CD4-positive, alpha-beta T cell (primary cell): ENCODE measurements at regions not wholly inside any gene's neighbourhood (a gene's known extent, or its start where the extent isn't known, plus 50 kb on each side); places are given as distances from the start of the nearest gene placed in this dataset.

Experiments
- ATAC-seq: fragments of 200-7000 bp; cut with Tn5 transposase; one replicate; pipeline ENCODE4 v1.10.0; 2022; ENCODE audit warnings: mild to moderate bottlenecking; ENCODE audit not compliant: poor library complexity
- CTCF ChIA-PET: fragments of 350-600 bp; sonication (Branson Sonifier 250); formaldehyde crosslinking; loops from one replicate; lab custom pipeline; 2021; ENCODE audit warnings: antibody characterized with exemption, inconsistent platforms; lab: Charles Lee
- POLR2A ChIA-PET: fragments of 350-600 bp; sonication (Branson Sonifier 250); formaldehyde crosslinking; loops from one replicate; lab custom pipeline; 2021; ENCODE audit warnings: antibody characterized with exemption, inconsistent platforms; lab: Charles Lee
- DNase-seq, 14 experiments: peaks; one replicate each; pipeline ENCODE4 v3.0.0-alpha.2; 2013 to 2020; ENCODE audit warnings: mixed read lengths in 2 of 14
- H3K27ac ChIP-seq, 2 donors: one replicate each; pipeline versions ENCODE4 v1.5.1 to v1.7.0; 2013; ENCODE audit warnings: low read length in 2 of 2, low read depth in 1 of 2, mild to moderate bottlenecking in 1 of 2
- H3K27me3 ChIP-seq, 2 experiments: 1 replicate in 1 of 2; 2 replicates in 1 of 2; pipeline versions ENCODE4 v1.6.1 to v1.7.0; 2013; ENCODE audit warnings: low read length in 2 of 2, control low read depth in 1 of 2, mild to moderate bottlenecking in 1 of 2, moderate library complexity in 1 of 2; ENCODE audit not compliant: insufficient read depth in 2 of 2, control insufficient read depth in 1 of 2
- H3K36me3 ChIP-seq: one replicate; pipeline ENCODE4 v1.6.1; 2013; ENCODE audit warnings: low read length, control low read depth; ENCODE audit not compliant: insufficient read depth
- H3K4me1 ChIP-seq: one replicate; pipeline ENCODE4 v1.6.1; 2013; ENCODE audit warnings: low read length, control low read depth; ENCODE audit not compliant: insufficient read depth
- H3K4me3 ChIP-seq: one replicate; pipeline ENCODE4 v1.5.1; 2013; ENCODE audit warnings: mild to moderate bottlenecking, low read length, moderate library complexity
- H3K9me3 ChIP-seq, 2 experiments: 1 replicate in 1 of 2; 2 replicates in 1 of 2; pipeline versions ENCODE4 v1.6.1 to v1.7.0; 2013; ENCODE audit warnings: low read length in 2 of 2, mild to moderate bottlenecking in 2 of 2, control low read depth in 1 of 2, moderate library complexity in 1 of 2; ENCODE audit not compliant: control insufficient read depth in 1 of 2, insufficient read depth in 1 of 2
- H3K27ac Mint-ChIP-seq: one replicate; pipeline ENCODE4 v1.8.0; 2020; ENCODE audit warnings: mixed read lengths
- H3K27me3 Mint-ChIP-seq: one replicate; pipeline ENCODE4 v1.8.0; 2021; ENCODE audit warnings: mixed read lengths
- H3K36me3 Mint-ChIP-seq: one replicate; pipeline ENCODE4 v1.8.0; 2021; ENCODE audit warnings: low read depth, mixed read lengths
- H3K4me1 Mint-ChIP-seq: one replicate; pipeline ENCODE4 v1.8.0; 2021; ENCODE audit warnings: low read depth, mixed read lengths
- H3K4me3 Mint-ChIP-seq: one replicate; pipeline ENCODE4 v1.8.0; 2020; ENCODE audit warnings: mild to moderate bottlenecking, mixed read lengths
- H3K9me3 Mint-ChIP-seq: one replicate; pipeline ENCODE4 v1.8.0; 2020; ENCODE audit warnings: mixed read lengths
- intact Hi-C, 2 experiments: fragments of 100-400 bp; cut with DNase I in 1 of 2; cut with micrococcal nuclease in 1 of 2; formaldehyde crosslinking; loops; one replicate each; pipeline versions ENCODE4 v1.15.1 to v1.9.0; 2023 to 2025; cut with DNase I, micrococcal nuclease
- TF ChIP-seq, protein P1 (sequence below): fragments of 200-600 bp; IDR thresholded peaks from one replicate; pipeline ENCODE4 v1.8.0; 2022; ENCODE audit warnings: antibody characterized with exemption, mild to moderate bottlenecking

DNA sequence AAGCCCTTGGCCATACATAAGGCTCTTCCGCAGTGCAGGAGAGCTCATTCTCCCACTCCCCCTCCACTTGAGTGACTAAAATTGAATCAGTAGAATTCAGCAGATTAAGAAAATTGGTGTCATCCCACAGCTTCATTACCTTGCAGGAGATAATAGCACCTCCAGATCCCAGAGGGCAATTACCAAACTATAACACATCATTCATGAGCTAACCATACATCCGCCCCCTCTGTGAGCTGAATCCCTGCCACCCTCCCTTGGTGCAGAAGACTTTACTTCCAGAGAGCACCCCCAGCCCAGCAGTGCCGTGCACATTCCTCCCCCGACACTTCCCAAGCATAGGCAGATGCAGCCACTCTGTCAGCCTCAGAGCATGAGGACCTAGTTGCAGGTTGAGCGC lies 496.5 kb upstream of the B3GAT1 start:
- ATAC-seq = no peak
- Mint-ChIP-seq H3K4me1 (no peaks in the 10 kb centered on the region), H3K36me3 (no peaks in the 10 kb centered on the region), H3K27ac (no peak overlapping the region), H3K4me3 (no peak overlapping the region), H3K27me3 (peaks cover 28% of the 10 kb centered on the region), H3K9me3 (no peaks in the 10 kb centered on the region)
- H3K4me3 ChIP-seq = no peak overlapping the region
- no peaks in the 10 kb centered on the region for H3K4me1 ChIP-seq
- DNase-seq = no peak
- H3K9me3 ChIP-seq = peaks cover 0 to 4% of the 10 kb centered on the region in 2 experiments
- no peak overlapping the region for H3K27ac ChIP-seq
- POLR2A ChIA-PET = no interaction called here
- CTCF ChIA-PET = no interaction called here
- H3K27me3 ChIP-seq = peaks cover 0 to 5% of the 10 kb centered on the region in 2 experiments
- intact Hi-C loops = no loop called here
- no peaks in the 10 kb centered on the region for H3K36me3 ChIP-seq
- TF ChIP-seq, protein P1, sequence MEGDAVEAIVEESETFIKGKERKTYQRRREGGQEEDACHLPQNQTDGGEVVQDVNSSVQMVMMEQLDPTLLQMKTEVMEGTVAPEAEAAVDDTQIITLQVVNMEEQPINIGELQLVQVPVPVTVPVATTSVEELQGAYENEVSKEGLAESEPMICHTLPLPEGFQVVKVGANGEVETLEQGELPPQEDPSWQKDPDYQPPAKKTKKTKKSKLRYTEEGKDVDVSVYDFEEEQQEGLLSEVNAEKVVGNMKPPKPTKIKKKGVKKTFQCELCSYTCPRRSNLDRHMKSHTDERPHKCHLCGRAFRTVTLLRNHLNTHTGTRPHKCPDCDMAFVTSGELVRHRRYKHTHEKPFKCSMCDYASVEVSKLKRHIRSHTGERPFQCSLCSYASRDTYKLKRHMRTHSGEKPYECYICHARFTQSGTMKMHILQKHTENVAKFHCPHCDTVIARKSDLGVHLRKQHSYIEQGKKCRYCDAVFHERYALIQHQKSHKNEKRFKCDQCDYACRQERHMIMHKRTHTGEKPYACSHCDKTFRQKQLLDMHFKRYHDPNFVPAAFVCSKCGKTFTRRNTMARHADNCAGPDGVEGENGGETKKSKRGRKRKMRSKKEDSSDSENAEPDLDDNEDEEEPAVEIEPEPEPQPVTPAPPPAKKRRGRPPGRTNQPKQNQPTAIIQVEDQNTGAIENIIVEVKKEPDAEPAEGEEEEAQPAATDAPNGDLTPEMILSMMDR = no peak

DNA sequence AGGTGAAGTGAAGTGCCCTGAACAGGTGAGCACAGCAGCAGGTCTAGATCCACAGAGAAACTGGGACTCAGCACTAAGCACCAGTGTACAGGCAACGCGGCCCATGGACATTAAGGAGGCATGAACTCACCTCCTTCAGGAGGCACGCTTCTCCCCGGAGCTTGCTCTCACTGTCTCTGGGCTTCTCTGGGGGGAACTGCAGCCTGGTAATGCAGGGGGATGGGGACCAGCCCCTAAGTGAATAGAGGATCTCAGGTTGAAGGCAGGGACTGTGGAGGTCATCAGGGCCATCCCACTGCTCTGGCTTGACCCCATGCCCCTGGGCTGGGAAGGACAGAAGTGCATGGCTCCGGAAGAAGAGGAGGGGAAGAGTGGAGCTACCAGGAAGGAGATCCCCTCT lies 495.6 kb upstream of the B3GAT1 start:
- POLR2A ChIA-PET = no interaction called here
- no peak overlapping the region for H3K27ac Mint-ChIP-seq
- no peaks in the 10 kb centered on the region for H3K4me1 Mint-ChIP-seq

DNA sequence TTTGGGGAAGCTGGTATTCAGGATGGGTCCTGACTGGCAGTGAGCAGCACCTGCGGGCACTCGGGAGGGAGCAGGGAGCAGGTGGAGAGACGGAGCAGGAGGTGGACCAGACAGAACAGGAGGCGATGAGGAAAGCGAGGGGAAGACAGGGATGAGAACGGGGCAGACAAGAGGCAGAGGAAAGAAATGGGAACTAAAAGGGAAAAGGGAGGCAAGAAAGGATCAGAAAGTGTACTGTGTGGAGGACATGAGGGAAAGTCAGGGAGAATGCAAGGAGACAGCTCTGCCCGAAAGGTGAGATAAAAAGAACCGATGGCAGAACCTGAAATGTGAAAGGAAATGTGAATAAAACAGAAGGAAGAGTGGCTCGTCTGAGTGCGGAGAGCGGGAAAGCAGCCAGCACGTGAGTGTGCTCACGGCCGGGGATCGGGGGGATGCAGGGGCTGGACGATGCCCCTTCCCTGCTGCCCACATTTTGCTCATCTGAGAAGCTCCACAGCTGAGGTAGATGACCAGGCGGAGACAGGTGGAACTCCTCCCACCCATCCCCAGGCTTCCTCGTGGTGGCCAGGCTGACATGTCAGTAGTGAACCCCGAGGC lies 494.4 kb upstream of the B3GAT1 start:
- Mint-ChIP-seq H3K4me3 (no peak overlapping the region), H3K27ac (no peak overlapping the region), H3K4me1 (no peaks in the 10 kb centered on the region), H3K9me3 (no peaks in the 10 kb centered on the region), H3K27me3 (peaks cover 43% of the 10 kb centered on the region), H3K36me3 (no peaks in the 10 kb centered on the region)
- H3K9me3 ChIP-seq = peaks cover 0 to 4% of the 10 kb centered on the region in 2 experiments
- ATAC-seq = no peak
- H3K27me3 ChIP-seq = peaks cover 3 to 5% of the 10 kb centered on the region in 2 experiments
- ChIA-PET CTCF (no interaction called here), POLR2A (no interaction called here)
- TF ChIP-seq, protein P1 = no peak
- H3K27ac ChIP-seq = no peak overlapping the region
- no peaks in the 10 kb centered on the region for H3K36me3 ChIP-seq
- no peaks in the 10 kb centered on the region for H3K4me1 ChIP-seq
- no peak for DNase-seq
- no peak overlapping the region for H3K4me3 ChIP-seq
- intact Hi-C loops = no loop called here

More for the DNA sequence above, 495.6 kb upstream of the B3GAT1 start:
- Histone ChIP-seq H3K36me3 (no peaks in the 10 kb centered on the region), H3K27ac (no peak overlapping the region), H3K4me3 (no peak overlapping the region), H3K4me1 (no peaks in the 10 kb centered on the region), H3K9me3 (peaks cover 0 to 4% of the 10 kb centered on the region in 2 experiments), H3K27me3 (peaks cover 0 to 5% of the 10 kb centered on the region in 2 experiments)
- CTCF ChIA-PET = no interaction called here
- ATAC-seq (no peak), DNase-seq (no peak)
- intact Hi-C loops = no loop called here
- H3K9me3 Mint-ChIP-seq = no peaks in the 10 kb centered on the region
- no peaks in the 10 kb centered on the region for H3K36me3 Mint-ChIP-seq
- no peak overlapping the region for H3K4me3 Mint-ChIP-seq
- TF ChIP-seq, protein P1 = no peak
- peaks cover 32% of the 10 kb centered on the region for H3K27me3 Mint-ChIP-seq
